ENCODE measurements at regions not wholly inside any gene's neighbourhood (a gene's known extent, or its start where the extent isn't known, plus 50 kb on each side); places are given as distances from the start of the nearest gene placed in this dataset.
"Not testable (repeated sequence)": the region's sequence is repeated elsewhere in the genome, so short reads cannot be mapped to it uniquely, and the experiment has no call there.

DNA sequence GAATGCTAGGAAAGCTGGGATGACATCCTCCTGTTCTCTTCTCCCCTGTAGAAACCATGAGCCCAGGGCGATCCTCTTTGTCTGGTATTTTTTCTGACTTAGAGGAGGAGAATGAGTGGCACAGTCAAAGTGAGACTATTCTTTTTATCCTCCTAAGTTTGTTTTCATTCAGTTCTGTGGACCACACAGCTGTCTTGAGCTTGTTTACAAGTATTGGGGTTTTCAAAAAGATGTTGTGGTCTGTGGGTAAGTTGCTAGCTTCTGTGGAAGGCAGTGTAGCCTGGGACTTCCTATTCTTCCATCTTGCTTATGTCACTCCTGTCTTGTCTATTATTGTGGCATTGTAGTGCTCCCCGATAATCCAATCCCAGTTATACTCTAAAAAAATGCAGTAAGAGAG, 223.0 kb downstream of the PAPSS1 start:
- DNase-seq (ENCODE audit: low read depth): no peak
- TF ChIP-seq, protein P1, sequence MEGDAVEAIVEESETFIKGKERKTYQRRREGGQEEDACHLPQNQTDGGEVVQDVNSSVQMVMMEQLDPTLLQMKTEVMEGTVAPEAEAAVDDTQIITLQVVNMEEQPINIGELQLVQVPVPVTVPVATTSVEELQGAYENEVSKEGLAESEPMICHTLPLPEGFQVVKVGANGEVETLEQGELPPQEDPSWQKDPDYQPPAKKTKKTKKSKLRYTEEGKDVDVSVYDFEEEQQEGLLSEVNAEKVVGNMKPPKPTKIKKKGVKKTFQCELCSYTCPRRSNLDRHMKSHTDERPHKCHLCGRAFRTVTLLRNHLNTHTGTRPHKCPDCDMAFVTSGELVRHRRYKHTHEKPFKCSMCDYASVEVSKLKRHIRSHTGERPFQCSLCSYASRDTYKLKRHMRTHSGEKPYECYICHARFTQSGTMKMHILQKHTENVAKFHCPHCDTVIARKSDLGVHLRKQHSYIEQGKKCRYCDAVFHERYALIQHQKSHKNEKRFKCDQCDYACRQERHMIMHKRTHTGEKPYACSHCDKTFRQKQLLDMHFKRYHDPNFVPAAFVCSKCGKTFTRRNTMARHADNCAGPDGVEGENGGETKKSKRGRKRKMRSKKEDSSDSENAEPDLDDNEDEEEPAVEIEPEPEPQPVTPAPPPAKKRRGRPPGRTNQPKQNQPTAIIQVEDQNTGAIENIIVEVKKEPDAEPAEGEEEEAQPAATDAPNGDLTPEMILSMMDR (IDR thresholded peaks at IDR 0.05; ENCODE audit: insufficient read depth, low read length): no peak
- no peak overlapping the region for H3K4me3 ChIP-seq (ENCODE audit: low read depth, low read length)

GRCh38 chr4:107492566-107492965, 227.5 kb downstream of the PAPSS1 start:
- H3K4me3 ChIP-seq (ENCODE audit: low read depth, low read length): no peak overlapping the region
- TF ChIP-seq, protein P1 (IDR thresholded peaks at IDR 0.05; ENCODE audit: insufficient read depth, low read length): no peak
- no peak for DNase-seq (ENCODE audit: low read depth)

GRCh38 chr4:107490116-107490515, 229.9 kb downstream of the PAPSS1 start:
- TF ChIP-seq, protein P1 (IDR thresholded peaks at IDR 0.05; ENCODE audit: insufficient read depth, low read length): no peak
- DNase-seq (ENCODE audit: low read depth): no peak
- no peak overlapping the region for H3K4me3 ChIP-seq (ENCODE audit: low read depth, low read length)

GRCh38 chr4:107483621-107484020, 236.4 kb downstream of the PAPSS1 start:
- DNase-seq (ENCODE audit: low read depth); H3K4me3 ChIP-seq (ENCODE audit: low read depth, low read length): not testable (repeated sequence)

DNA sequence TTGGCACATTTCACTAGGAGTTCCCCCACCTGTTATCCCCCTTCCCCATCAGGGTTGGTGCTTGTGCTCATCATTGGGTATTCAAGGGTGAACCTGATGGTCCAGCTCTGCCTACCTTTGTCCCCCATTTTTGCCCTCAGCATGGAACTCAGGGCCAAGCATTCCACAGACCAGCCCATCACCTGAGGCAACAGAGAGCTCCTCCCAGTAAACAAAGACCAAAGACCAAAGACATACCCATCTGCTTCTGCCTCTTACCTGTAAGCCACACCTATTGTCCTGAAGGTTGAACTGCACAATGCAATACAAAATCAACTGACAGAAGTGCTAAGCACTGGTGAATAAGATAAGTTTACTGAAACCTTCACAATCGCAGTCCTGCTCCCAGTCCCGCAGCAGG, 237.5 kb downstream of the PAPSS1 start:
- DNase-seq (ENCODE audit: low read depth): no peak
- H3K4me3 ChIP-seq (ENCODE audit: low read depth, low read length): no peak overlapping the region
- TF ChIP-seq, protein P1 (IDR thresholded peaks at IDR 0.05; ENCODE audit: insufficient read depth, low read length): no peak

DNA sequence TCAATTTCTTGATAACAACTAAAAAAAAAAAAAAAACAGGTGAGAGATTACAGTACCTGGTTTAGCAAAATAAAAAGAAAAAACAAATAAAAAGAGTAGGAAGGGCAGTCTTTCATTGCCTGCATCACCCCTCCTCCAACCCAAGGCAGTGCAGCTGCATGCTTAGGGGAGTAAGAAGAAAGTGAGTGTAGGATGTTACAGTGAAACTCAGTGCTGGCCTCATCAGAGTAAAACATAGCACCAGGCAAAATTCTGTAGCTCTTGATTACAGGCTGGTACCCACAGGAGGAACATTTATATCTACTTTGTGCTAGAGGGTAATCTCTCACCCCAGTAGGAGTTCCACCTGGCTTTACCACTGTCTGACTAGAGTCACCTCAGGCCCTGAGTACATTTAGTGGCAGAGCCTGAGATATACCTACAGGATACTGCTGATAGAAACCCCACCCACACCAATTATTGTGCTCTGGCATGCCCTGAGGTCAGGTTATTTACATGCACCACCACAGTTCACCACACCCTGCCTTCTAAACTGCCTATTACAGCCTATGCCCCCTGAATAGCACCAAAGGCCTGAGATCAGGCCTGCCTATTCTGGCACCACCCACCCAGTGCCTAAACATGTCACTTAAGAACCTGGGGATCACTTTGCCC, 241.6 kb downstream of the PAPSS1 start:
- TF ChIP-seq, protein P1 (IDR thresholded peaks at IDR 0.05; ENCODE audit: insufficient read depth, low read length): no peak
- H3K4me3 ChIP-seq (ENCODE audit: low read depth, low read length): no peak overlapping the region
- DNase-seq (ENCODE audit: low read depth): no peak

GRCh38 chr4:107473126-107473525, 246.9 kb downstream of the PAPSS1 start:
- no peak for DNase-seq (ENCODE audit: low read depth)
- no peak overlapping the region for H3K4me3 ChIP-seq (ENCODE audit: low read depth, low read length)
- TF ChIP-seq, protein P1 (IDR thresholded peaks at IDR 0.05; ENCODE audit: insufficient read depth, low read length): no peak
